Lower leg skin (tissue), 3 donors: ENCODE measurements at regions not wholly inside any gene's neighbourhood (a gene's known extent, or its start where the extent isn't known, plus 50 kb on each side); places are given as distances from the start of the nearest gene placed in this dataset.

Experiments used
- POLR2A ChIP-seq, 2 donors: fragments of 450-650 bp; IDR thresholded peaks; one replicate each; pipeline ENCODE4 v1.6.1; 2016 to 2017; ENCODE audit warnings: antibody characterized with exemption in 2 of 2, mild to moderate bottlenecking in 1 of 2, moderate library complexity in 1 of 2
- TF ChIP-seq, protein P1 (sequence below), 3 donors: fragments of 450-650 bp; IDR thresholded peaks; one replicate each; pipeline ENCODE4 v1.5.1; 2016; ENCODE audit warnings: antibody characterized with exemption in 3 of 3, mild to moderate bottlenecking in 3 of 3, moderate library complexity in 2 of 3

DNA sequence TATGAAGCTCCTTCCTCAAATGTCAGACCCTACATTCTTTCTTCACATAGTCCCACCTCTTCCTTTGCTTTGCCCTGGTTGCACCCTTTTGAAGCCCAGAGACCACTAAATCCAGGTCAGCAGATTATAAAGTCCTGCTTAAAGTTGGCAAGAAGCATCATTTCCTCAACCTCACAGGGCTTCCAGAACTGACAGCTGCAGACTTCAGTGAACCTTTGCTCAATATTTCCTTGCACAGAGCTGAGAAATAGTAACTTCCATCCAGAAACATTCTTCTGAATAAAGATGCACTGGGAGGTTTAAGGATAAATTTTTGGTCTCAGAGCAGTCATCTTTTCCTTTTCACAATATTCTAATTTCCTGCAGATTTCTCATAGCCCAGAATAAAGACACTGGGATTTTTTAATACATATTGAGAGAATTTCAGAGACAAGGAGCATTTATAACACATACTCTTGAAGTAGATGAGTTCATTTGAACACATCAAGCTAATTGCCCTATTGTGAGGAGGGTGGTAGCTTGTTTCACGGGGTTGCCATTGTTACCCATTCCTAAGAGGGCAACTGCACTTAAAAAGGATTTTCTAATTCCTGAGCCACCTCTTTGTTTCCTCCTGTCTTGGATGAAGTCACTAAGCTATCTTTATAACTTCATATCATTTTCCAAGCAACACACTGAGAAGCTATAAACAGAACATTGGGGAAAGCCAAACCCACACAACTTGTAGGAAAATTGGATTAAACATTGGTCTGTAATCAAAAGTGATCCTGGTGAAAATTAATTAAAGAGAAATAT, 150.2 kb upstream of the PLN start:
- TF ChIP-seq, protein P1, sequence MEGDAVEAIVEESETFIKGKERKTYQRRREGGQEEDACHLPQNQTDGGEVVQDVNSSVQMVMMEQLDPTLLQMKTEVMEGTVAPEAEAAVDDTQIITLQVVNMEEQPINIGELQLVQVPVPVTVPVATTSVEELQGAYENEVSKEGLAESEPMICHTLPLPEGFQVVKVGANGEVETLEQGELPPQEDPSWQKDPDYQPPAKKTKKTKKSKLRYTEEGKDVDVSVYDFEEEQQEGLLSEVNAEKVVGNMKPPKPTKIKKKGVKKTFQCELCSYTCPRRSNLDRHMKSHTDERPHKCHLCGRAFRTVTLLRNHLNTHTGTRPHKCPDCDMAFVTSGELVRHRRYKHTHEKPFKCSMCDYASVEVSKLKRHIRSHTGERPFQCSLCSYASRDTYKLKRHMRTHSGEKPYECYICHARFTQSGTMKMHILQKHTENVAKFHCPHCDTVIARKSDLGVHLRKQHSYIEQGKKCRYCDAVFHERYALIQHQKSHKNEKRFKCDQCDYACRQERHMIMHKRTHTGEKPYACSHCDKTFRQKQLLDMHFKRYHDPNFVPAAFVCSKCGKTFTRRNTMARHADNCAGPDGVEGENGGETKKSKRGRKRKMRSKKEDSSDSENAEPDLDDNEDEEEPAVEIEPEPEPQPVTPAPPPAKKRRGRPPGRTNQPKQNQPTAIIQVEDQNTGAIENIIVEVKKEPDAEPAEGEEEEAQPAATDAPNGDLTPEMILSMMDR (IDR thresholded peaks at IDR 0.05): no peak
- no peak for TF ChIP-seq POLR2A (IDR thresholded peaks at IDR 0.05)
